CD4-positive, alpha-beta T cell treated with Interleukin-15 for 1 hour (primary cell): ENCODE measurements at regions not wholly inside any gene's neighbourhood (a gene's known extent, or its start where the extent isn't known, plus 50 kb on each side); places are given as distances from the start of the nearest gene placed in this dataset.
"Not testable (repeated sequence)": the region's sequence is repeated elsewhere in the genome, so short reads cannot be mapped to it uniquely, and the experiment has no call there.

Experiments used
- DNase-seq: peaks from one replicate; pipeline ENCODE4 v3.0.0-alpha.2; 2020

DNA sequence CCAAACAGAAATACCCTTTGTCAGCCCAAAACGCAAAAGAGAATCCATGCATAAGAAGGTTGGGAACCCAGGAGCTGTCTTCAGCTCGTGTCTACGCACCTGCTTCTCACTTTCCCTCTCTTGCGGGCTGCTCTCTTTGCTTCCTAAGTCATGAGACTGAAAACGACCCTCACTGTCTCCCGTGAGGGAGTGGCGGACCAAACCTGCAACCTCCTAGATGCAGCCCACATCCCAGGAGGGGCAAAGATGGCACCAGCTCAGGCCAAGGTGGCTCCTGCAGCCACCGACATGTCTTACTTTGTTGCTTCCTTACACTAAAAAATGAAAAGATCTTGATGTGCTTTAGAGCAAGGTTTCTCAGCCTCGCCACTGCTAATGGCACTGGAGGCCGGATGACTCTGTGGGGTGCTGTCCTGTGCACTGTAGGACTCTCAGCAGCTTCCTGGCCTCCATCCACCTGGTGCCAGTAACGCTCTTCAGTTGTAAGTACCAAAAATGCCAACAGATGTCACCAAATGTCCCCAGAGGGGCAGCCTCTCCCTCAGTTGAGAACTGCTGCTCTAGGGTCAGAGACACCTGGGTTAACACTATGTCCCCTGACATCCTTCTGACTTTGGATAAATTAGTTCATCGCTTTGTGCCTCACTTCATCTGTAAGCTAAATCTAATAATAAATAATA is 179.8 kb upstream of the PFKP start:
- DNase-seq, result no peak

DNA sequence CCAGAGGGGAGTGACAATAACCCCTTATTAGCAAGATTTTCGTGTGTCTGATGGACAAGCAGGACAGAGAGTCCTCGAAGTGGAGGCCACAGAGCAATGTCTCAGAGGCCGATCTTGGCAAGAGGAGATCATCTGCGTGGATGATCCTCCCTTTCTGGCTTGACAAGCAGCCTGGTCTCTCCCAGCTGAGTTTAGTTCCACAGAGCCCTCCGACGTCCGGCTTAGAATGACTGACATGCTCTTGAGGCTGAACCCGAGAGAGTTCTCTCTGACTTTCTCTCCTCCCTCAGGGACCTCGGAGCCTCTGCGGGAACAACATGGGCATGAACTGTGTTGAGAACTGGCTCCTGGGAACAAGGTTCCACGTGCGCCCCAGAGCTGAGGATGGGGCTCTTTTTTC is 180.7 kb upstream of the PFKP start:
- DNase-seq, result no peak

DNA sequence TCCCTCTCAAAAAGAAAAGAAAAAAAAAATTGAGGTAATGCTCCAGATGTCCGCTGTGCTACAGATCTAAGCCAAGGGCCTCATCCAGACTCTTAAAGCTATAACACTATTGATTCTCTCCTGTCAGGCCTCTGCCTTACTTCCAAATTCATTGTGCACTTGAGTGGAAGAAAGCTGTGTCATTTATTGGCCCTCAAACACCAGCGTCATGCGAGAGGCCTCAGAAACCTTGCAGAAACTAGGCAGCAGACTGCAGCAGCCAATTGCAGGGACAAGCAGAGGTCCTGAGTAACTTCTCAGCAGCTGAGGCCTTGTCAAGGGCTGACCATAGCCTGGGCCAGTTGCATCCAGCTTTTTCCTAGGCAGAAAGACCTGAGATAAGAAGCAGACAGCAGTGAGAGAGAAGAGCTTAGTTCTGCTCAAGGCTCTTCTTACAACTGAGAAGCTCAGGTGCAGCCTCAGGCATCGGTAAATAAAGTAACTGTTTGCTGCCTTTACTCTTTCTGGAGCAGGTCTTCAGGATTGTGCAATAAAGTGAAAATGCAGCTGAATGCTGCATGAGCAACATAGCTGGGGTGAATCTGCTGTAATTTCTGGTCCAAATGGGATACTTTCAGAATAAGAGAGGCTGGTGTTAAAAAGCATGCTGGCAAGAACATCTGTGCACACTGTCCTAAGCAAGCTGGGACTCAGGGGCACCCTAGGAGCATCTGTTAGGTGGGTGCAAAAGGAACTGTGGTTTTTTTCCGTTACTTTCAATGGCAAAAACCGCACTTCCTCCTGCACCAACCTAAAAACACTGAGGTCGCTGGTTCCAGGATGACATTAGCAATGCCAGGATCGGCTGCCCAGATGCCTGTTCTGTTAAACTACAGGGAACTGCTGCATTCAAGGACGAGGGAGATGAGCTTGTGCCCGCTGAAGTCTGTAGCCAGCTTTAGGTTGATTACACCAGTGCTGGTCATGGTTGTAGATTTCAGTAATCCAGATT is 181.8 kb upstream of the PFKP start:
- DNase-seq, result no peak

DNA sequence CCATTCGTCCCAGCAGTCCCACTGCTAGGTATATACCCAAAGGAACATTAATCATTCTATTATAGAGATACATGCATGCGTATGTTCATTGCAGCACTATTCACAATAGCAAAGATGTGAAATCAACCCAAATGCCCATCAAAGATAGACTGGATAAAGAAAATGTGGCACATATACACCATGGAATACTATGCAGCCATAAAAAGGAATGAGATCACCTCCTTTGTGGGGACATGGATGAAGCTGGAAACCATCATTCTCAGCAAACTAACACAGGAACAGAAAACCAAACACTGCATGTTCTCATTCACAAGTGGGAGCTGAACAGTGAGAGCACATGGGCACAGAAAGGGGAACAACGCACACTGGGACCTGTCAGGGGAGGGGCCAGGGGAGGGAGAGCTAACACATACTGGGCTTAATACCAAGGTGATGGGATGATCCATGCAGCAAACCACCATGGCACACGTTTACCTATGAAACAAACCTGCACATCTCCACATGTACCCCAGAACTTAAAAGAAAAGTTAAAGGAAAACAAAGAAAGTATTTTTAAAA is 183.3 kb upstream of the PFKP start:
- DNase-seq, result not testable (repeated sequence)

DNA sequence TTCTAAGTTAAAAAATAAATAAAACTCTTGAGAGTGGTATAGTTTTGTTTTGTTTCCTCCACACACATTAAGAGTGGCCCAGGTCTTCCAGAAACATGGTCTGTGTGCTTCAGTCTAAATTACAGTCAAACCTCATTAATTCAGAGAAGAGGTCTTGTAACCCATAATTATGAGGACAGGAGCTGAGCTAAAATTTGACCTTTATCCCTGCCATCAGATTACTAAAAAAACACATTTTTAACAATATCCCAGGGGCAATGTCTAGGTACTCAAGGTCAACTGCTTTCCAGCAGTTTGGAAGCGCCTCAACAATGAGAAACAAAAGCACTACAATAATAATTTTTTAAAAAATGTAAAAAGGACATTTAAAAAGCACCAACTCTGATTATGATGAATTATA is 184.1 kb upstream of the PFKP start:
- DNase-seq, result no peak

DNA sequence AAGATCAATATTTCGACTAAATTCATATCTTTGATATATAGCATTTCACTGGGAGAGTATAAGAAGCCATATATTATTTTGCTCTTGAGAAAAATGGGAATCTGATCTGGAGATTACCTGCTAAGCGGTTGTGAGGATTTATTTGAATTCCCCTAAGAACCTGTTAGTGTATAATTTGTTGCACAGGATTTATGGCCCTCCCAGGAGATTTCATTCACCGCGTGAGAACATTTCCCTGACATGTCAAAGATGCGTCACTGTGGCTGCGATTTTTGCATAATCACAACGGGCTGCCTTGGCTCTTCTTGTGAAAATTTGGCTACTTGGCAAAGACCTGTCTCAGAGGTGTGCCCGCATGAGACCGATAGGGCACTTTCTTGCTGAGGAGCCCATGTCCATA is 184.7 kb upstream of the PFKP start:
- no peak for DNase-seq

DNA sequence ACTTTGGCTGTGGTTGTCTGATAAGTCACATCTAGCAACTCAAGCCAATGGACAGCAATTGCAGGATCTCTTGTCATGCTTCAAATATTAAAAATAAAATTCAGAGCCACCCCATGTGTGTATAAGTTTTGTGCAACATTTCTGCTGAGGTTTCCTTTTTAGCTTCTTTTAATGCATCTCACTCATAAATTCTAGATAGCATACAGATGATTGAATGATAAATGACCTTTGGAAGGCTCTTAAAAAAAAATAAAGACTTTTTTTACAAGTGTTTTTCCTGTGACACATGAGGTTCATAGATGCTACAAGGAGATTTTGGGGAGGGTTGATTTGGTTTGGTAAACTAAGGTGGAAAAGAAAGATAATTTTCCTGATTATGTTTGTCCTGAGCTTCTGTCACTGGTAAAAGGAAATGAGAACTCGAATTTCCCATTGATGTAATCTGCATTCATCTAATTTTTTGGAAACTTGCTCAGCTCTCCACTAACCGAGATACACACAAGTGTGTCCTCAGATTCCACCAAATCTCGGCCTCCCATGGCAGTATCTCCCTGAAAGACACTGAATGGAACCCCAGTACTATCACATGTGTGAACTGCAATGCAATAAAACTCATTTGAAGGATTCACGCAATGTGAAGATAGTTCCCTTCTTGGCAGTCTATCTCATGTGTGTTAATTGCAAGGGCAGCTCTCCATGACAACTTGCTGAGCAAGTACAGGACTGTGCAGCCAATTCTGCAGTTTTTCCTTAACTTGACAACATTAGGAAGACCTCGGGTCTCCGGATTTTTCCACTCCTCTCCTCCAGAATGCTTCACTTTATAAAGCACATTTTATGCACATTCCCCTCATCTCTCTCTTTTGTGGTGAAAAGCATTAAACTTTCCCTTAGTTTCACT is 185.4 kb upstream of the PFKP start:
- no peak for DNase-seq

DNA sequence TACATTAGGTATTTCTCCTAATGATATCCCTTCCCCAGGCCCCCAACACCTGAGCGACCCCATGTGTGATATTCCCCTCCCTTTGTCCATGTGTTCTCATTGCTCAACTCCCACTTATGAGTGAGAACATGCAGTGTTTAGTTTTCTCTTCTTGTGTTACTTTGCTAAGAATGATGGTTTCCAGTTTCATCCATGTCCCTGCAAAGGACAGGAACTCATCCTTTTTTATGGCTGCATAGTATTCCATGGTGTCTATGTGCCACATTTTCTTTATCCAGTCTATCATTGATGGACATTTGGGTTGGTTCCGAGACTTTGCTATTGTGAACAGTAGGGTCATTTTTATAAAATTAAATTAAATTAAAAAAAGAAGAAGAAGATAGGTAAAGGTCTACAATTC is 187.3 kb upstream of the PFKP start:
- DNase-seq, result not testable (repeated sequence)

DNA sequence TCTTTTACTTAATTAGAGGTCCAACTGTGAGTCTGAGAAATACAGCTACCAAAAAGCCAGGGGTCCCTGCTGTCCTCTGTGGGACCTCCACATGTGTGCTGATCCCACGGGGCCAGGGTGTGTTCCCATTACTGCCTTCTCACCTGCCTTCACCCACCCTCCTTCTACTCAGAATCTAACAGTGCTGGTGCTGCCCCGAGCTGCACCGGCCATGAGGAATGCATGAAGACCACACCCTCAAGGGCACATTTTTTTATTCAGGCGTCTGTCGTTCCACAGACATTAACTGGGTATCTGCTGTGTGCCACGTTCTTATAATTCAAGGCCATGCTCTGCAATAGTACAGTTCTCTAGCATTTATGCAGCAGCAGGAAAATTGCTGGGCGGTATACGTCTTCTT is 188.5 kb upstream of the PFKP start:
- DNase-seq, result no peak

DNA sequence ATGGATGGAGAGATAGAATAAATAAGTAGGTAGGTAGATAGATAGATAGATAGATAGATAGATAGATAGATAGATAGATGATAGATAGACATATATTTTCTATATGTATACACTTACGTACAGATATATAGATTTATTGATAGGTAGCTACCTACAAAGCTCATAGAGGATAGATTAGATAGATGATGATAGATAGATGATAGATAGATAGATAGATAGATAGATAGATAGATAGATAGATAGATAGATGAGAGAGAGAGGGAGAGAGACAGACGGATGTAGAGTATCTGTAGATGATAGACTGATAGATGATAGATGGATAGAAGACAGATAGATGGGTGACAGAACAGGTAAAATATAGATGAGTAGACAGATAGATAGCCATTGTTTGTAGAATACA is 191.3 kb upstream of the PFKP start:
- DNase-seq, result no peak

DNA sequence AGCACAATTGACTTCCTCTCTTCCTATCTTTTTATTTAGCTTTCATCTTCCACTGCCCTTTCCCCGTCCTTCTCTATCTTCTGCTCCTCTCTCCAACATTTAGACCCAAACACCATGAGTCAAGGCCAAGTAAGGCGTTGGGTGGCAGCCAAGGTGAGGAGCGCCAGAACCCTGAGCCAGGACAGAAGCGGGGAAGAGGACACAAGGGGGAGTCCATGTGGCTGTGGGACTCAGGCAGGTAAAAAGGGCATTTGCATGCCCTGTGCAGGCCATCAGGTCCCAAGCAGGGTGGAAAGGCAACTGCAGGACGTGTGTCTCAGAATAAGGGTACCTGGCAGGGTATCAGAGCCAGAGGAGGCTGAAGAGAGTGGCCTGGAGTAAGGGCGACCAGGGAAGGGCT is 192.4 kb upstream of the PFKP start:
- DNase-seq, result no peak

DNA sequence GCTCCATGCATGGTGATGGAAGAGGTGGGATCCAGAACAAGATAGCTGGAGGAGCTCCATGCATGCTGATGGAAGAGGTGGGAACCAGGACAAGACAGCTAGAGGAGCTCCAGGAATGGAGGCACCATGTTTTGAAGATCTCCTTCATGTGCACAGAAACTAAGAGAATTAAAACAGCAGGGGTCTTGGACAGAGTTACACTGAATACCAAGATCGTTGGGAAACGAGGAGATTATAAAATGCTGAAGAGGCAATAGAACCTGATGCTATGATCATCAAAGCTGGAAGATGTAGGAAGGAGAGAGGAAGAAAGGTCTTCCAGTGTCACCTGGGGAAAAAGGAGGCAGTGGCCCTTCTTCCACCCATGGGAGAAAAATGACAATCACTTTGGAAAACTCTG is 193.6 kb upstream of the PFKP start:
- DNase-seq, result no peak

DNA sequence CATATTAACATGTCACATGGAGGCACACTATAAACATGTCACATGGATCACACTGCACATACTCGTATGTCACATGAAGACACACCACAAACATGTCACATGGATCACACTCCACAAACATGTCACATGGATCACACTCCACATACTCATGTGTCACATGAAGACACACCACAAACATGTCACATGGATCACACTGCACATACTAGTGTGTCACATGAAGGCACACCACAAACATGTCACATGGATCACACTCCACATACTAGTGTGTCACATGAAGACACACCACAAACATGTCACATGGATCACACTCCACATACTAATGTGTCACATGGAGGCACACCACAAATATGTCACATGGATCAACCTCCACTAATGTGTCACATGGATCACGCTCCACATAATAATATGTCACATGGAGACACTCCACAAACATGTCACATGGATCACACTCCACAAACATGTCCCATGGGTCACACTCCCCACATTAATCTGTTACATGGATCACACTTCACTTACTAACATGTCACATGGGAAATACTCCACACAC is 195.6 kb upstream of the PFKP start:
- DNase-seq, result no peak

DNA sequence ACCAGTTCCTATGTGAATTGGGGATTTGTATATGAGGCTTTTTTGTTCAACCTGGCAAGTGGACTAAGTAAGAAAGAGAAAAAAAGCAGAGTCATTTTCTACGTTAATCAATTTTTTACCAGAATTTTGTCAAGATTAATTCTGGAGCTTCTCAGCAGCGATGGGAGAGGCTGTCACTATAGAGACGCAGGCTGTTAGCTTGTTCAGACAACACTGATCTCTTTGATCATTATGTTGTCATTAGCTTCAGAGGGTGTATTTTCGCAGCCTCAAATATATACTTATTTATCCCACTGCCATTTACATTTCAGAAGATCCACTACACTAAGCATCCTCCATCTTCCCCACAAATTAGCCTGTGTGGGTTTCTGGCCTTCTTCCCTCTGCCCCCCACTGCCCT is 196.7 kb upstream of the PFKP start:
- DNase-seq, result no peak

DNA sequence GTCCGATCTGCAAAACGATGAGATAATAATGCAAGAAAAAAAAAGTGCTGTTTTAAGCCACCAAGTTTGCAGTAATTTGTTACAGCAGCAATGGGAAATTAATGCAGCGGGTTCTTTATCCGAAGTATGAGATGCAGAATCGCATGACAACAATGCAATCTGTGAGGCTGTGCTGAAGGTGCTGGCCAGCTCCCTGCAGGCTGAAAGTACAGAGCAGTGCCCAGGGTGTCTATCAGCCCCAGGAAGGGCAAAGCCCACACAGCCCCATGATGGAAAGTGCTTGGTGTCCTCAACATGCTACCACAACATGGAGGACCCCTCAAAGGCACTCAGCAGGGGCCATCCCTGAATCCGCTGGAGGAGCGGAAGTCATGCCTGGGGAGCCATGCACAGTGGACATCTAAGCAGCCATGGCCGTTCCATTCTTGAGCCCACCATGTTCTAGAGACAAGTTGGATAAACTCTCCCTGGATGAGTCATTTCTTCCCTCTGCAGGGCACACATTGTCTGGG is 199.5 kb upstream of the PFKP start:
- DNase-seq, result no peak

DNA sequence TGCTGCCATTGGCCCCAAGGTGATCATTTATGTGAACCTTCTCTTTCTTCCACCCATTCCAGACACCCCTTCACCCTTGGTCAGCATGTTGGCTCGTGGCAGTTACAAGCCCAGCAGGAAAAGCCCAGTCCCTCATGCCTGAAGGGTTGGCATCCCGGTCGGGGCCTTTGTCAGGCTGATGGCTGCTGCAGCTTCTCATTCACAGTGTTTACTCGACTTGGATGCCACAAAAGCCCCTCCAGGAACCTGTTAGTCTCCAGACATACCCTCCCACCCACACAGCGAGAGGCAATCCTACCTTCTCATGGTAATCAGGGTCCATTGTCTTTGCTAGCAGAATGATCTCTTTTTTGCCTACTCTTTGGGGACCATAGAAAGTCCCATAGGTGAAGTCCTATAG is 200.8 kb upstream of the PFKP start:
- DNase-seq, result no peak

DNA sequence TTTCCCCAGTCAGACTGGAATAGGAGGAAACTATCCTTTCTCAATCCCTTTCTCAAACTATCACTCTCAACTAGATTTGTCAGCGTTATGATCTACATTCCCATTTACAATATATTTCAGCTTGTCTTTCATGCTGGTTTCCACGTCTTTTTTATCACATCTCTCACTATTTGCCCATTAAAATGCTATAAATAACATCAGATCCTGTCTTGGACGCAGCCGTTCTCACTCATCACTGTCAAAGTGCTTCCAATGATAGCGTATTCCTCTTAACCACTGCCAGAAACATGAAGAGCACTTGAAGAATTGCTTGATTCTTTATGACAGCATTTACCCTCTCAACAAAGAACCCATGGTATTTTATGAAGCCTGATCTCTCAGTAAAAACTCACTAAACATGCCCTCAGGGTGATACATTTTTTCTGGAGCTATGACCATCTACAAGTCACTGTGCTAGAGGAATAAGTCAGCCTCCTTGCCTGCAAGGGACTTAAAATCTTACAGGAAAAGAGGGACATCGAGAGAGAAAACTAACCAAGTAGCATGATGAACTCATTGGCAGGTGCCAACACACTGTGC is 205.6 kb upstream of the PFKP start:
- no peak for DNase-seq

DNA sequence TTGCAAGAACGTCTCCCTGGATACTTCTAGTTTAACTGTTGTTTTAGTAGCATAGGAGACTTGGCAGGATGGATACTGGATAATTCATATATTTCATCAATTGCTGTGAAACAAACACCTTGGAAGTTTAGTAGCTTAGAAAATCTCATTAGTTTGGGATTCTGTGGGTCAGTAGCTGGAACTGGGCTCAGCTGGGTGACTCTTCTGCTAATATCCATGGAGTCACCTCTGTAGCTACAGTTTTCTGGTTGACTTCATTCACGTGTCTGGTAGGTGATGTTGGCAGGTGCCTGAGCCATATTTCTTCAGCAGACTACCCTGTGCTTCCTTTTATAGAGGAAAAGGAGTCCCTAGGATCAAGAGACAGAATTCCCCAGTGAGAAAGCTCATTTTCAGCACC is 208.9 kb upstream of the PFKP start:
- DNase-seq, result no peak

DNA sequence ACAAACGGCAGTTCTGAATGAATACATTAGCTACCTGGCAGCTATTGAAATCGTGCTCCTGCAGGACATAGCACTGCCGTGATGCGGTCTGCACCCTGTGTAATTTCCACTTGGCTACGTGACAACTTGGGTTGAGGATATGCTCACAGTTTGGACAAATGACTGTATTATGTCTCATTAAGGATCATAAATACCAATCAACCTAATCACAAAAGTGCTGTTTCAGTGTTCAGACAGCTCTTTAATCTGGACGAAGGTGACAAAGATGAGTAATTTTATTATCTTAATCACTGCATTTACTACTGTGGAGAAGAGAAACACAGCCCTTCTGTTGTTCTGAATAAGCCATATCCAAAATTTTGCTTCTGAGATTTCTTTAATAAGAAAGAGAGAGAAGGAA is 210.8 kb upstream of the PFKP start:
- no peak for DNase-seq

DNA sequence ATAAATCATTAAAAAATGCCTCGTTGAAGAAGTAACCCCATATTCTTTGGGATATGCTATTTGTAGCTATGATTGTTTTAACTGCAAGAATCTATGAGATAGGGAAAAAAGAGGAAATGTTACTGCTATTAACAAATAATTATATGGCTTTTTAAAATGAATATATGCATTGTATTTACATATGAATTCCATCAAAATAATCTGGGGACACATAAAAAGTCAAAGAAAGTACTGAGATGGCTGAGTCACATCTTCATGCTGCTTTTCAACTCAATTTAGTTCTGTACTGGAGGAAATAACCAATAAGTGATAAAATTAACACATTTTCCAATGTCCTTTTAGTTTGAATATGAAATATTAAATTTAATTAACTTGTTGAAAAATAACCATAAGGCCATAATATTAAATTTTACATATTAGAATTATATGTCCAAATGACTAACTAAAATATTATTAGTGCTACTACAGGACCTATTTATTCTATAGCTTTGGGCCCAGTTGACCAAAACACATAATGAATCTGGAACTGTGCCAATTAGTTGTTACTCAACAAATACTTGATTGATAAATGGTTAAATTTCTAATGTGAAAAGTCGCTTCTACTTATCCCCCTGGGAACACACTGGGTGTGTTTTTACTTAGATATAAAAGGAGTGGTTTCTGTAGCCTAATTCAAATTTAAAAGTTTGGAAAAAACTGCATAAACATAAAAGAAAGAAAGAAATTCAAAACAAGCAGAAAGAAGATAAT is 214.6 kb upstream of the PFKP start:
- no peak for DNase-seq

DNA sequence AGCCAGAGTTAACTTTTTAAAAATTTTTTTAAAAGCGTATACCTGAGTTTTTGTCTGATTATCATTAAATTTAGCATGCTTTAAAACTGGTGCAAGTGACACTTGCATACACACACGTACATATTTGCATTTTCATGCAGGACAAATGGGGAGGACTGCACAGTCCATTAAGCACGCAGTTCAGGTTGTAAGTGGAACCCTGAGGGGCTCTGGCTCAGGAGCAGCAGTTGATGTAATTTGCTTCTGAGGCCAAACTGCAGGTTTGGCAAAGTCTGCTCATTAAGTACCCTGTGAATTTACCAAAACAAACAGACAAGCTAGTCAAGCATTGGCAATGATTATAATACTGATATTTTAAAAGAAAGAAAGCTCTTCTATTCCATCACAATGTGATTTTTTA is 215.8 kb upstream of the PFKP start:
- DNase-seq, result no peak
